ENCODE measurements at regions not wholly inside any gene's neighbourhood (a gene's known extent, or its start where the extent isn't known, plus 50 kb on each side); places are given as distances from the start of the nearest gene placed in this dataset.

DNA sequence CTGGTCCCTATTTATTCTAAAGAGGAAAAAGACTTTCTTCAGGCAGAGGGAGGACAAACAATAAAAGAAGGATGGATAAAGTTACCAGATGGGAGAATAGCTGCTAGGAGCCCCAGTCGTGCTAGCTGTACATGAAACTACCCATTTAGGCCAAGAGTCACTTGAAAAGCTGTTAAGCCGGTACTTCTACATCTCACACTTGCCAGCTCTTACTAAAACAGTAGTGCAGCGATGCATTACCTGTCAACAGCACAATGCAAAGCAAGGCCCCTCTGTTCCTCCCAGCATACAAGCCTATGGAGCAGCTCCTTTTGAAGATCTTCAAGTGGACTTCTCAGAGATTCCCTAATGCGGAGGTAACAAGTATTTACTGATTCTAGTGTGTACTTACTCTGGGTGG lies 1138.8 kb downstream of the ARAP2 start:
- no peak for DNase-seq

DNA sequence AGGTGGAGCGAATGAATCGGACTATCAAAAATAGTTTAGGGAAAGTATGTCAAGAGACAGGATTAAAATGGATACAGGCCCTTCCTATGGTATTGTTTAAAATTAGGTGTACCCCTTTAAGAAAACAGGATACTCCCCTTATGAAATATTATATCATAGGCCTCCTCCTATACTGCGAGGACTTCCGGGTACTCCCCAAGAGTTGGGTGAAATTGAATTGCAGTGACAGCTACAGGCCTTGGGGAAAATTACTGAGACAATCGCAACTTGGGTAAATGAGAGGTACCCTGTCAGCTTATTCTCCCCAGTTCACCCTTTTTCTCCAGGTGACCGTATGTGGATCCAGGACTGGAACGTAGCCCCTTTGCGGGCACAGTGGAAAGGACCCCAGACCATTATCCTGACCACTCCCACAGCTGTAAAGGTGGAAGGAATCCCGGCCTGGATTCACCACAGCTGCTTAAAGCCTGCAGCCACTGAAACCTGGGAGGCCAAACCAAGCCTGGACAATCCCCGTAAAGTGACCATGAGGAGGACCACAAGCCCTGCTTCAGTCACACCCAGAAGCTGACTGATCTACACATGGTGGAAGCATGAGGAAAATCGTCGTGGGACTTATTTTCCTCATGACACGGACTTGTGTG lies 1138.1 kb downstream of the ARAP2 start:
- DNase-seq, result no peak

DNA sequence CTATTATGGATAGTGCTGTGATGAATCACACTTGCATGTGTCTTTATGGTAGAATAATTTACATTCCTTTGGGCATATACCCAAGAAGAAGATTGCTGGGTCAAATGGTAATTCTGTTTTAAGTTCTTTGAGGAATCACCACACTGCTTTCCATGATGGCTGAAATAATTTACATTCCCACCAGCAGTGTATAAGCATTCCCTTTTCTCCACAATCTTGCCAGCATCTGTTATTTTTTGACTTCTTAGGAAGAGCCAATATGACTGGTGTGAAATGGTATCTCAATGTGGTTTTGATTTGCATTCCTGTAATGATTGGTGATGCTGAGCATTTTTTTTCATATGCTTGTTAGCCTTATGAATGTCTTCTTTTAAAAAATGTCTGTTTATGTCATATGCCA lies 1120.2 kb downstream of the ARAP2 start:
- DNase-seq, result no peak

DNA sequence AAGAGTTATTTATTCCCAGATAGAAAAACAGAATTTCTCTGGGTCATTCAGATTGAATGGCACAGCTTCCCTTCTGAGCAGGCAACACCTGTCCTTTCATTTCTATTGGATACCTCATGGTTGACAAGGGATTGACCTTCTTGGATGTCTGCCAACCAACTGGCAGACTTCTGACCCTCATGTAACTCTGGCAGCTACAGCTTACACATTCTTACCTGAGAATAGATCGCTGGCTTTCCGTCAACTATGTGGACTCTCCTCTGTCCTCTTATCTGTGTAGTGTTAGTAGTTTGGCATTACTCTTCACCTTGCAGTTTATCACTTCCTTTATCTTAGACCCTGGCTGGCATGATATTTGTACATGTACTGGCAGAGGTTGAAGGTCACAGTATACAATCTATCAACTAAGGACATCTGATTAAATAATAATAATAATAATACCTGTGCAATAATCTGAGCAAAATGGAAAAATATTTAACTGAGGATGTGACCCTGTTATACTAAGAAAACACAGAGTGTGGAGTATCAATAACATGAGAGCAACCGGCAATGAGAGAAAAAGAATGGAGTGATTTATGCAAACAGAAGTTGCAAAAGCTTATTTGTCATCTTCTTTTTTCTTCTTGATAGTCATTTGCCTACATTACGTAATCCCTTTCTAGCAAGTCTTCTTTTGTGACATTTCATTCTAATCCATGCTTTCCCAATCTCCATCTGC lies 1118.2 kb downstream of the ARAP2 start:
- DNase-seq, result no peak

DNA sequence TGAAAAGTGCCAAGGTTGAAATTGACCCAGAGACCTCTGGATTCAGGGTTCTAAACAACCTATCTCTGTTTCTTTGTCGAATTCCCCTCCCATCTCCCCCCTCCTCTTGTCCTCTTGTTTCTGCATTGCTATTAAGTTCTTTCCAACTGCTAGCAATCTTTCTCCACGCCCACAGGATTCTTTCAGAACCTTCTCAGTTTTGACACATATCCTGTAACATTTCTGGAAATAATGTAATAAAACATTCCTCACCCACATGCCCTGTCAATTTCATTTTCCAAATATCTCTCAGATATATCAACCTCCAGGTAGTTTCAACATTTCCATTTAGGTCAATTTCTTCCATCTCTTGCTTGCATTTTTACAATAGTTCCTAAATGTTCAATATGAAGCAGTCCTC lies 1105.9 kb downstream of the ARAP2 start:
- no peak for DNase-seq

DNA sequence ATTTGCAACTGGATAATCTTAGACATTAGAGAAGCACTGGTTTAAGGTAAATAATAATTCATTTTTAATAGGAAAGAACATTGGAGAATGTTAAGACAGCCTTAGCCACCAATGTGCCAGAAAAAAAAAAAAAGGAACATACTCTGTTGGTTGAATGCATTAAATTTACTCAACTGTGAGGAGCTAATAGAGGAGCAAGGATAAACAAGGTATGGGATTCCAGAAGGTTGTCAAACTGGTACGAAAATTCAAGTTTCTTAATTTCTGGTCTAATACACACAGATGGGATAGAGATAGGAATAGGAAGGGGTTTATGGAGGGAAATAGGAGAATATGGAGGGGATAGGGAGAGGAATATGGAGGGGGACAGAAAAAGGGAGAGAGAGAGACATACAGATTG lies 1096.6 kb downstream of the ARAP2 start:
- DNase-seq, result no peak

DNA sequence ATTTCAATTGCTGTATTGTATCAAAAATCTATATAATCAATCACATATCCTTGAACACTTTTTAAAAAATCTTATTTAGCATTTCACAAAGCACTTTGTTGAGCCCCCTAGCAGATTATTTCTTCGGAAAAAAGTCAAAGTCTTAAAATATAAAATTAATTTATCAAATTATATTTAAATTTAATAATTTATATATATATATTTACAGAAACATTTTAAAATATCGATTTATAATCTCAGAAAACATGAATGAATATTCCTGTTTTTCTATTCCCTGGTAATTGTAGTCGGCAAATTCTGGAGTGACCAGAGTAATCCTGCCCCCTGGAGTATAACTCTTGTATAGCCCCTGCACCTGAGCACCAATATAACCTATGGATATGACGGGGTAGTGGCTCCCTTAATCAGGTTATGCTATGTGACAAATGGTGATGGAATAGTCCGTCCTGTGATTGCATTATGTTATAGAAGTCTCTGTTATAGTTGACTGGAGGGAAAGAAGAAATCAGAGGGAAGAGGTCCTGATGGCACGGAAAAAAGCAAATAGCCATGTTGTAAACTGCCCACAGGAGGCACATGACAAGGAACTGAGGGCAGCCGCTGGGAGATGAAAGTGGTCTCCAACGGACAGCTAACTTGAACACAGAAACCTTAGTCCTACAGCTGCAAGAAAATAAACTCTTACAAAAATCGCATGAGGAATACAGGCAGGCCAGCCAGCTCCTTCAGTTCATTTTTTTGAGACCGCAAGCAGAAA lies 1092.3 kb downstream of the ARAP2 start:
- DNase-seq, result no peak

DNA sequence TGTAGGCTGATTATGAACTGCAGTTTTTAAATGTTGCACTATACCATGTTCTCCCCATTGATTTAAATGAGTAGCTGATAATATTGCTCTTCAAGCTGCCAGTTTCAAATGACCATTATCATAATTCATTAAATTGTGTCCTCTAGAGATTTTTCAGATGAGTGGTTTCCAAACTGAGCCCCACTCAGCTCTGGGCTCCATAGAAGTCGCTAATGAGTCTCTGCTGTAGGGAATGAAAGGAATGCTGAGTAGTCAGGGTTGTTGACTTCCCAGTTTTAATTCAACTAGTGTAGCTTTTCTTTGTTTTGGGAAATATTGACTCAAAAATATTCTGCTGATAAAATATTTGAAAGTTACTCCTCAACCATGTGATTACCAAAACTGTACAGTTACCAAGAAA lies 1081.1 kb downstream of the ARAP2 start:
- no peak for DNase-seq

DNA sequence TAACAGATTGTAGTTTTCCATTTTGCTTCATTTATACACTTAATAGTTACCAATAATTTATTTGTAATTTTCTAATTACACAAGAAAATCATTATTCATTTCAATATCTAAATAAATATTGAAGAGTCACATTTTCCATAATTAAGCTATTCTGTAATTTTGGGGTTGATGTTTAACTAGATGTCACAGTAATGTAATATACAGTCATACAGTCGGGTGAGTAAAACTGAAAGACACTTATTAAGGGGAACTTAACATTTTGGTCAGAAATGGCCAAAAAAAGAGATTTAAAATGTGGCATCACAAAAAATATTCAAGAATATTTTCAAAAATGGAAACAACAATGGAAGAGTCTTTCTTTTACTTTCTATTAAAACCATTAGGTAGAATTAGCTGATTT lies 1080.3 kb downstream of the ARAP2 start:
- no peak for DNase-seq

DNA sequence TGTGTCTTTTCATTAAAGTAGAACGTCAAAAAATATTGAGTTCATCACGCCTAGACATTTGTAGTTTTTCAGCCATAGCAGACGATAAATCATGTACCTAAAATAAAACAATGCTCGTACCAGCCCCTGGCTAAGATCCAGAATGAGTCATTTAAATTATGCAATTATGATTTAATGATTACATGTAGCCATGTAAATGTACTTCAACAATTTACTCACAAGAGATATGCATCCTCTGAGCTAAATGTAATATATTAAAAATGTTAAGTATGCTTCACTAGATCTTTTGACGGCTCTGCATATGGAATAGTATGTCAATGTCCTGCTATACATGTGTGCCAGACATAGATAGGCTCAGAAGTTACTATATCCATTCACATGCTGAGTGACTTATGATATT lies 1077.8 kb downstream of the ARAP2 start:
- no peak for DNase-seq

DNA sequence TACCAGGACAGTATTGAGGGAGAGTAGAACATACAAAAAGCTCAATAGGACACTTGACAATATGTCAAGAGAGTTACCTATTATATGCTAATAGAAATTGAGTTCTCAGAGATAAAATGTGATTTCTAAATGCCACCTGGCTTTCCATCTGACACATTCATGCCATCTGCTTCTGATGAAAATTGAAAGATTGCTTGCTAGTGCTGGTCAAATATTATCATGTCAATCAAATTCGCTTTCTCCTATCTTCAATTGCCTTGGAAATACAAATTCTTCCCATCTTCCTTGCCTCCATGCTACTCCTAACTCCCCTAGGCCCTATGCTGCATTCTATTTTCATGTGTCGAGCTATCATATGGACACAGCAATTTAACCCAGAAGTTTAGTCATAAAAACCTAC lies 1076.9 kb downstream of the ARAP2 start:
- no peak for DNase-seq

DNA sequence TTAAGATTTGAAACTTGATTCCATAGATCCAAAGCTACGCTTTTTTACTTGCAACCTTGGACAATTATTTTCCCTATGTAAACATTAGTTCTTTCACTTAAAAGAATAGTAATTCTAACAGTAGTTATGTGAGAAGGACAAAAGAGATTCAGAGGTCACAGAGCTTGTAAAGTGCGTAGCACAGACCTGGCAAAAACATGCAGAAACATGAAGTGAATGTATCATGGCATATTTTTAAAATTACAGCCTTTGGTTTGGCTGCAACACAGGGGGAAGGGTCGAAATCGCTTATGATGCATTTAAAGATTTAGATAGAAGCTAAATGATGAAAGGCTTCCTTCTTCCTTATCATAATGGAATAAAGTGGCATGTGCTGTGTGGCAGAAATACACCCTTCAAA lies 1068.8 kb downstream of the ARAP2 start:
- no peak for DNase-seq

DNA sequence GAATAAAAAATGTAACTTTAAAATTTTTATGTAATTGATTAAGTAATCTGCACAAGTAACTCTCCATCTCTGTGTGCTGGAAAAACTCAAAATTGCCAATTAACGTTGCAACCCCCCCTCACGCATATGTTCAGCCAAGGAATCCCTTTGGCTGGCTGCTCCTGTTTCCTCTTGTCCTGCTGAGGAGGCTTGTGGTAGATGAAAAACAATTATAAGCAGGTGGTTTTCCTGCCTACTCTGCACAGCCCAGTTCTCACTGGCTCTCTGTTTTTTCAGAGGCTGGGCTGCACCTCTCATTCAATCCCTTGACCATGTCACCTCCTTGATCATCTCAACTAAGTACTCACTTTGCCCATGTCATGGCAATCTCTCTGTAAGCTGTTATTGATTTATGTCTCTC lies 1068.4 kb downstream of the ARAP2 start:
- DNase-seq, result no peak

DNA sequence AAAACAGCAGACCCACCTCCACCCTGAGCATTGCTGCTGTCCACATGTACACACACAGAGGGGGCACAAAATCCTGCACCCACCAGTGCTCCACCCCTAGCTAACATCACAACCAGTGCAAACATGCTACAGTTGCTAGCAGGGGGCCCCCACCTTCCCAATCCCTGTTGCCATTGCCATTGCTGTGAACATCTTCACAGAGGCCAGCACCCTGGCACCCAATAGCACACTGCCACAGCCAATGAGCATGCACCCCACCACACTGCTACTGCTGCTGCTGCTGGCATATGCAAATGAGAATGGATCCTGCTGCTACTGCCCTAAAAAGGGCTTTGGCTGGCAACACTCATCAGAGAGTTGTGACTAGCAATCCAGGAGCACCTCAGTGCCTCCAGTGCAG lies 1061.9 kb downstream of the ARAP2 start:
- DNase-seq, result no peak

DNA sequence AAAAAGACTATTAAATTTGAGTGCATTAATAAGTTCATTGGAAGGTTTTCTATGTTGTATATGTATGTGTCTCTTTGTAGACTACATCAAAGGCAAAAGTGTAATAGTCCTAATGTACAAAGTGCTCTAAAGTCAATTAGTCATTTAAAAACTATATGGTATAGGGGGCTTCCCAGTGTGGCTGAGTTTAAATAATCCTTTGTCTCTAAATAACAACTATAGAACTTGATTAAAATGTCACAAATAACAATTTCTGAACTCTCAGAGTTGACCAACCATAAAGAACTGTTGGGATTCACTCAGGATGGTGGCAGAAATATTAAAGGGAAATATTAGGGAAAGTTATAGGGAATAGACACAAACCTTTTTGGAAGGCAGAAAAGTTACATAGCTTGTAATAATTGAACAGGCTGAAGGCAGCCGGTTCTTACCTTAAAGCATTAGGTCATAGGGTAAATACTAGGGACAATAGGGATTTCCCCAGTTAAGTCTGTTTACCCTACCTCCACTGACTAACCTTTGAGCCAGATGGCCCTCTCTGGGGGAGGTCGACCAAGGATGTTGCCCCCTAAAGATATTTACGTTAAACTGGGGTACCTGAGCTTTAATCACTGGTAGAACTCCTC lies 1054.2 kb downstream of the ARAP2 start:
- DNase-seq, result no peak

DNA sequence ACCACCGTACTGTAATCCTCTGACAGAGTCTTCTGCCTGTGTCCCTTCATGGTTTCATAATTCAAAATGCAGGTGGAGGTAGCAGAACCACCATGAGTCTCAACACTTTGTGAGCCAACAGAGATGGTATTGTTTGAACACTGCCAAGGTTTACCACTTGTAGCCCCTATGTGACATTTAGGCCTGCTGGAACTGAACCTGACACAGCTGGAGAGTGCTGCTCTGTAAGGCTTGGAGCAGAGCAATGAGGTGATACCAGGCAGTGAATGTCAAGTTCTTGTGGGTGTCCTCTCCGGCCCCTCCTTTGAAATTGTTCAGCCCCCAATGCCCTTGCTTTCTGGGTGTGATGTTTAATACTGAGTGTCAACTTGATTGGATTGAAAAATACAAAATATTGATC lies 1042.9 kb downstream of the ARAP2 start:
- no peak for DNase-seq

DNA sequence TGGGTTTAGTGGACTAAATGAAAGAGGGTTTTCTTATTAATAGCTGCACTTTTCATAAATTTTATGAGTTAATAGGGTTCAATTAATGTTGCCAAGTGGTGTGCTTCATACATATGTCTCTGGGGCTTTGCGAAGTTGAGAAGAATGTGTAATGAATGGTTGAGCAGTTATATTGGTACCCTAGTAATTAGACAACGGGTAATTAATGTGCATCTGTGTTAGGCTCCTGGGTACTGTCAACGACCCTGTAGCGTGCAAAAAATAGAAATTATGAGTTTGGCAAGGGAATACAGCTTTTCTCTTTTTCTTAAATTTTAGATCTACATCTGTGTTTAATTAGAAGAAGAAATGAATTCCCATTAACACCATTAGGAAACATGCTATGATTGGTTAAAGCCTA lies 1027.7 kb downstream of the ARAP2 start:
- no peak for DNase-seq

DNA sequence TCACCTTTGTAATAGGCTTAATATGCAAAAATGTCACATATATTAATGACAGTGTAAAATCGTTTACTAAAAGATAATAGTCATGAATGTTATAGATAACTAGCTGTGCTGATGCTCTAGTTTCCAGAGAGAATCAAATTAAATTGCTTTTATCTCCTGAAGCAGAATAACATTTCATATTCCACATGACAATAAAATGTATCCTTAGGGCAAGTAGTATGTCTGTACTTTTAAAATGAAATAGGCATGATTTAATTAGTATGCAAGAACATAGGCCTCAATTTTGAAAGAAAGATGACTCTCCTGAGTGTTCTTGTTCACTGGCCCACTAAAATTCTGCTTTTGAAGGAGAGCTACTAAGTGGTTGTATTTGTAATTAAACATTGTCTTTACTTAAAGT lies 1027.0 kb downstream of the ARAP2 start:
- DNase-seq, result no peak

DNA sequence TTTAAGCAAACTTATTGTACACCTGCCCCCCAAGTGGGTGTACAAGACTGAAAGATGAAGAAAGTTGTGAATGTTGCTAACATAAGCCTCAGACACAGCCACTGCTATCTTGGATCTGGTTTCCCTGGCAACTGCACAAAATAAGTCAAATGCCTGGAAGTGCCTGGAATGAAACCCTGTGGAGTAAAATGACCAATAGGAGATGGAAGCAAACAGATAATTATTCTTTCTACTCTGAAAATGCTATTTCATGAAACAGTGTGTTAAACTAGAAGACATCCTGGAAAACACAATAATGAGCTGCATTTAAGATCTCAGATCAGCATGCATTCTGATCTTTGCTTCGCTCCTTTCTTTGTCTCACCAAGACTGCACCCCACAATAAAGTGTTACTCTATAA lies 1016.0 kb downstream of the ARAP2 start:
- no peak for DNase-seq

DNA sequence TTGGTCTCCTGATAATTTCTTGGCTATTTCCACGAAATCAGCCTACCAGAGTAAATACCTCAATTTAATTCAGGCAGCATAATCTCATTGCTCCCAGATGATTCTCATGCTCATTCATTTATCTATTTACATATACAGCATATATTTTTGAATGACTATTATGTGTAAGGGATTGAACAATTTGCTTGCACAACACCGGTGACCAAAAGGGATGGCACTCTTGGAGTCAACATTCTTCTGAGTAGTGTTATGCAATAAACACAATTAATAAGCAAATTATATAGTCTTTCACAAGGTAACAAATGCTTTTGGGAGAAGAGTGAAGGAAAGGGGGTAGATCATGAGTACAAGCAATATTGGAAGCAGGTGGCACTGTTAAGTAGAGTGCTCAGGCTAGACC lies 1015.3 kb downstream of the ARAP2 start:
- no peak for DNase-seq

DNA sequence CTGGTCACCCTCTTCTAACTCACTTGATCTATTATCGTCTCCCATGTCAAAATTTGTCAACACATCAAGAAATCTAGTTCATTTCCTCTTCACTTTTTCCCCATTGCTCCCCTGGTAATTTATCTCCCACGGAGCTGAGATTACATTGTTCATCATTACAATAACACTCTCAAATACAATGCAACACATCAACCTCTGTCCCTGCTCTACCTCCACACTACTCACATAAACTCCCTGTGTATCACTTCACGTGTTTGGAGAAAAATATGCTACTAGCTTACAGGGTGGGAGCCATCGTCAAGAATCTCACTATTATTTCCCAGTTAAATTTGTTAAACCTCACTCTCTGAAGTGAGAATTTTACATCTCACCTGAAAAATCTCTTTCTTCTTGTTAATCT lies 1006.4 kb downstream of the ARAP2 start:
- DNase-seq, result no peak

DNA sequence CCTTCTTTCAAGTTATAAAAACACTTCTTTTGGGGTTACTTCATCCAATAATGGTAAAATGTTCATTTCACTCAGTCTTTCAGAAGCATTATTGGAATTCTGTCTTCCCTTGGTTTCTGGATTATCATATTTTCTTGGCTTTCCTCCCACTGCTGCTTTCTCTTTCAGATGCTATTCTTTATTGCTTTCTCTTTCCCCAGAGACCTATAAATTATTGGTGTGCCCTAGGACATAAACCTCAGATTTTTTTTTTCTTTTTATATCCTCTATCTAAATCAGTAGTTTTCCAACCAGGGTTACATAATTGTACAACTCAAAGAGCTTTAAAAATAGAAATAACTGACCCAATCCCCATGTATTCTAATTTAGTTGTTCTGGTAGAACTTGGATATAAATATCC lies 1005.5 kb downstream of the ARAP2 start:
- no peak for DNase-seq

DNA sequence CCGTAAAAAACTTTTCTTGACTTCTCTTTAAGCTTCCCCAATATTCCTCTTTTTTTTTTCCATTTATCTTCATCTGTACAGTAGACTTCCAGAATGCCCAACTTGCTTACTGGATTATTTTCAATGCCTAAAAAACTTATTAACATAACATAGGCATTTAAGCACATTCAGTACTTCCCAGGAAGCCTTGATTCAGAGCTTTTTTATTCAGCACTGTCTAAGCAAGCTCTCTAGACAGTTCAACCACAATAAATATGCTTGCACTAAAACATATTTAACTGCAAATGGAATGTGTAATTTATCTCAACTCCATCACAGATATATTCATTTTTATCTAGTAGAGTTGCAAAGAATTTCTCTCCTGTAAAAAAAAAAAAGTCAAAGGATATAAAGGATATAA lies 997.8 kb downstream of the ARAP2 start:
- no peak for DNase-seq

DNA sequence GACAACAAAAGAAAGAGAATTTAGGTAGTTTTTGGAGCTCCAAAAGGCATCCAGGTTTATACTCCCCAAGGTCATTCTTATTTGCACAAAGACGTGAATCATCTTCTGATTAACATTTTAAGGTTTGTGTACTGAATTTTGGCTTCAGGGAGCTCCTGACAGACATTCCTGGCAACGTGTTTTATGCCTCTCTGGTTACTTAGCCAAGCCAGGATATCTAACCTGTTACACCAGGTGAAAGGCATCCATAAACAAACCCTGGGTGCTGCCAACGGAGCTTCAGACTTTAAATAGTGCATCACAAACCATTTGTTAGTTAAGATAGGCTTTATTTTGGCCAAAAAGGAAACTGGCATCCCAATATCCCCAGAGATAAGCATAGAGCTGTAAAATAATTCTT lies 997.3 kb downstream of the ARAP2 start:
- DNase-seq, result no peak
